GM23338 (cell line): ENCODE measurements at regions not wholly inside any gene's neighbourhood (a gene's known extent, or its start where the extent isn't known, plus 50 kb on each side); places are given as distances from the start of the nearest gene placed in this dataset.

Source experiments
- ATAC-seq: fragments of 200-7000 bp; cut with Tn5 transposase; 3 replicates; pipeline ENCODE4 v1.9.1; 2020
- DNase-seq: peaks from one replicate; pipeline ENCODE4 v3.0.0-alpha.2; 2015; ENCODE audit warnings: low spot score
- H2AFZ ChIP-seq: fragments of 200-600 bp; sonication (generic); 2 replicates; pipeline ENCODE4 v1.8.0; 2016; ENCODE audit warnings: antibody characterized with exemption, mild to moderate bottlenecking, moderate library complexity
- H3F3A ChIP-seq: fragments of 200-600 bp; sonication (generic); replicated peaks from 2 replicates; pipeline ENCODE4 v1.8.0; 2017; ENCODE audit warnings: antibody characterized with exemption, mixed run types, low read depth
- H3K27ac ChIP-seq: fragments of 200-600 bp; sonication (generic); 2 replicates; pipeline ENCODE4 v1.6.1; 2016; ENCODE audit warnings: low read depth
- H3K27me3 ChIP-seq: fragments of 200-600 bp; sonication (generic); 2 replicates; pipeline ENCODE4 v1.8.0; 2016; ENCODE audit warnings: mild to moderate bottlenecking, mixed run types, moderate library complexity; ENCODE audit not compliant: insufficient read depth
- H3K36me3 ChIP-seq: fragments of 200-600 bp; sonication (generic); 2 replicates; pipeline ENCODE4 v1.8.0; 2016; ENCODE audit warnings: mild to moderate bottlenecking; ENCODE audit not compliant: insufficient read depth
- H3K4me1 ChIP-seq: fragments of 200-600 bp; sonication (generic); 2 replicates; pipeline ENCODE4 v1.8.0; 2016; ENCODE audit warnings: mild to moderate bottlenecking, moderate library complexity; ENCODE audit not compliant: insufficient read depth
- H3K4me2 ChIP-seq: fragments of 200-600 bp; sonication (generic); 2 replicates; pipeline ENCODE4 v1.7.1; 2017; ENCODE audit warnings: mixed run types
- H3K4me3 ChIP-seq: fragments of 200-600 bp; sonication (generic); 2 replicates; pipeline ENCODE4 v1.6.1; 2016; ENCODE audit warnings: mixed run types
- H3K79me2 ChIP-seq: fragments of 200-600 bp; sonication (generic); replicated peaks from 2 replicates; pipeline ENCODE4 v1.8.0; 2017; ENCODE audit warnings: mild to moderate bottlenecking; ENCODE audit not compliant: insufficient read depth
- H3K9me2 ChIP-seq: fragments of 200-600 bp; sonication (generic); 2 replicates; pipeline ENCODE4 v1.8.0; 2017; ENCODE audit not compliant: insufficient read depth
- H4K20me1 ChIP-seq: fragments of 200-600 bp; sonication (generic); replicated peaks from 2 replicates; pipeline ENCODE4 v1.8.0; 2017; ENCODE audit warnings: mild to moderate bottlenecking; ENCODE audit not compliant: insufficient read depth
- H3K27ac Mint-ChIP-seq: 2 replicates; pipeline ENCODE4 v1.8.0; 2020; ENCODE audit warnings: inconsistent platforms, mild to moderate bottlenecking, moderate library complexity, mixed read lengths
- H3K27me3 Mint-ChIP-seq: 3 replicates; pipeline ENCODE4 v1.8.0; 2022; ENCODE audit warnings: low read depth, mild to moderate bottlenecking, moderate library complexity, mixed read lengths, inconsistent platforms; ENCODE audit not compliant: insufficient read depth, poor library complexity
- H3K36me3 Mint-ChIP-seq: 3 replicates; pipeline ENCODE4 v1.8.0; 2021; ENCODE audit warnings: low read depth, mild to moderate bottlenecking, inconsistent platforms, moderate library complexity, mixed read lengths
- H3K4me1 Mint-ChIP-seq: 3 replicates; pipeline ENCODE4 v1.8.0; 2020; ENCODE audit warnings: mild to moderate bottlenecking, inconsistent platforms, mixed read lengths
- H3K4me3 Mint-ChIP-seq: 3 replicates; pipeline ENCODE4 v1.8.0; 2021; ENCODE audit warnings: moderate library complexity, mild to moderate bottlenecking, inconsistent platforms, mixed read lengths
- H3K9me3 Mint-ChIP-seq: 3 replicates; pipeline ENCODE4 v1.8.0; 2020; ENCODE audit warnings: moderate library complexity, mild to moderate bottlenecking, inconsistent platforms, mixed read lengths
- CREB1 ChIP-seq: fragments of 250-450 bp; sonication (Bioruptor Pico); IDR thresholded peaks from 2 replicates; pipeline ENCODE4 v1.5.0; 2020; ENCODE audit warnings: low read depth, mild to moderate bottlenecking, moderate library complexity
- EZH2phosphoT487 ChIP-seq: fragments of 200-600 bp; sonication (generic); IDR thresholded peaks from one replicate; pipeline ENCODE4 v1.8.1; 2018; ENCODE audit warnings: antibody characterized with exemption; ENCODE audit not compliant: unreplicated experiment
- JUNB ChIP-seq: IDR thresholded peaks from one replicate; pipeline ENCODE4 v1.6.1; 2016; ENCODE audit warnings: antibody characterized with exemption; ENCODE audit not compliant: unreplicated experiment
- POLR2AphosphoS5 ChIP-seq: IDR thresholded peaks from 2 replicates; pipeline ENCODE4 v1.6.1; 2016; ENCODE audit warnings: antibody characterized with exemption, low read depth
- STAT1 ChIP-seq: IDR thresholded peaks from one replicate; pipeline ENCODE4 v1.6.1; 2016; ENCODE audit warnings: antibody characterized with exemption; ENCODE audit not compliant: unreplicated experiment
- ZNF114 ChIP-seq: fragments of 250-450 bp; sonication (Bioruptor Pico); IDR thresholded peaks from 2 replicates; pipeline ENCODE4 v1.5.0; 2020; ENCODE audit warnings: mild to moderate bottlenecking, moderate library complexity
- ZNF331 ChIP-seq: fragments of 250-450 bp; sonication (Bioruptor Pico); IDR thresholded peaks from 2 replicates; pipeline ENCODE4 v1.5.0; 2020; ENCODE audit warnings: low read depth, mild to moderate bottlenecking, moderate library complexity
- TF ChIP-seq, protein P1 (sequence below): fragments of 250-450 bp; sonication (Bioruptor Pico); IDR thresholded peaks from 2 replicates; pipeline ENCODE4 v1.5.0; 2020; ENCODE audit warnings: mild to moderate bottlenecking, moderate library complexity
- TF ChIP-seq, protein P2 (sequence below): IDR thresholded peaks from 2 replicates; pipeline ENCODE4 v1.6.1; 2016; ENCODE audit warnings: antibody characterized with exemption
- TF ChIP-seq, protein P3 (sequence below), 2 experiments: fragments of 200-600 bp in 1 of 2; sonication (generic) in 1 of 2; conservative IDR thresholded peaks; 2 replicates each; pipeline versions ENCODE4 v1.5.1 to v1.6.1; 2016 to 2017; ENCODE audit warnings: antibody characterized with exemption in 2 of 2, low read depth in 2 of 2, mild to moderate bottlenecking in 2 of 2, moderate library complexity in 1 of 2

DNA sequence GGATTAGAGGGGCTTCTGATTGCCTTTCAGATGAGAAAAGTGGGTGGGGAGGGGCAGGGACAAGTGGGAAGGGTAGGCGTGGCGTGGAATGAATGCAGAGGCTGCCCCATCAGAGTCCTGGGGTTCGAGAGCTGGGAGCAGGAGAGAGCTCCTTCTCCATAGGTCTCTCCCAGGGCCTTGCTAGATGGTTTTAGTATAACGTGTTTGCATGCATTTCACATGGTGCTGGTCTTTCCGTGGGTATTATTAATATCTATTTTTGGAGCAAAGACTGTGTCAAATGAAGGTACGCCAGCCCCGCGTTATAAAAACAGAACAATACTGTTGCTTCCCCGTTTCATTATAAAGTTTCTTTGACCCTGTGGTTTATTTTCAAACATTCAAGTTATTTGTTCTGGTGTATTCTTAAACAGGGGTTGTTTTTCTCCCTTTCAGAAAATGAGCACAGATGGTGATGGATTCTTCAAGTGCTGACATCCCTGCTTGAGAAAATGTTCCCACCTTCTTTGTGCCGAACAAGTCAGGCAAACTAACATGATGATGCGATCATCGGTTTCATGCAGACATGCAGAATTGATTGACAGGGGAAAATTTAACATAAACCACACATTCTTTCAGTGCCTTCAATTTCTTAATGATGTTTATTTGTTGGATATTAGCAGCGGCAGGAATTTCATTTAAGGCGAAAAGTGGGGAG lies 62.1 kb upstream of the ZNF536 start (continued):
- TF ChIP-seq POLR2AphosphoS5: no peak

DNA sequence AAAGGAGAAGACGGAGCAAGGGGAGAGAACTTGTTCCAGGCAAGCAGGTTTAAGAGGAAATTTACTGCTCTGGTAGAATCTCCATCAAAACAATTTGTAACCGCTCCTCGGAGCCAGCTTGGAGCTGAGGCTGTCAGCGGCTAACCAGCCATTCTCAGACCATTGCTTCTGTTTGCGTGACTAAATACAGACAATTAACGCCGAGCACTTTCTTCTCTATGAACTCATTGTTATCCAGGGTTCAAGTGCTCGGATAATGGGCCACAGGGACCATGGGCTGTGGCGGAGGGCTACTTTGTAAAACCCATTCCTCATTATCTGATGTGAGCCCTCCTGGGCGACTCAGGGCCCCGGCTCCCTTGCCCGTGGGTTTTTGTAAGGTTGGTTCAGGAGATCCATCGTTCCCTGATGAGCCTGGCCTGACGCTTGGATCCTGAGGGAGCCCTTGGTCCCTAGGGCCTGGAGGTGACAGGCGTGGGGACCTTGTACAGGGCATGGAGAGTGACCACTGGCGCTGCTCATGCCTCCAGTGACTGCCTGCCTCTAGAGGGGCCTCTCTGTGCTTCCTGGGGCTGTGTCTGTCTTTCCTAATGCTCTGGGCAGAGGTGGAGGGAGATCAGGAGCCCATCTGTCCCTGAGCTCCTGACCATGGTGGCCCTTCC lies 61.5 kb upstream of the ZNF536 start:
- Histone ChIP-seq H3K27ac (no peak overlapping the region), H3K4me3 (no peak overlapping the region), H3F3A (no peaks in the 10 kb centered on the region), H2AFZ (no peak overlapping the region), H3K4me1 (no peaks in the 10 kb centered on the region), H3K36me3 (no peaks in the 10 kb centered on the region), H3K4me2 (no peak overlapping the region), H3K79me2 (no peaks in the 10 kb centered on the region), H3K9me2 (peaks cover 9% of the 10 kb centered on the region; the same call in 1 of the 2 replicates), H3K27me3 (no peaks in the 10 kb centered on the region), H4K20me1 (no peaks in the 10 kb centered on the region; the same call in 1 of the 2 replicates)
- Mint-ChIP-seq H3K27me3 (peaks cover 1% of the 10 kb centered on the region), H3K27ac (no peak overlapping the region), H3K4me1 (no peaks in the 10 kb centered on the region), H3K36me3 (no peaks in the 10 kb centered on the region), H3K4me3 (no peak overlapping the region), H3K9me3 (peaks cover 4% of the 10 kb centered on the region; the same call in 1 of the 3 replicates)
- no peak for TF ChIP-seq ZNF114
- TF ChIP-seq STAT1: no peak
- no peak for TF ChIP-seq EZH2phosphoT487
- DNase-seq (no peak), ATAC-seq (no peak)

DNA sequence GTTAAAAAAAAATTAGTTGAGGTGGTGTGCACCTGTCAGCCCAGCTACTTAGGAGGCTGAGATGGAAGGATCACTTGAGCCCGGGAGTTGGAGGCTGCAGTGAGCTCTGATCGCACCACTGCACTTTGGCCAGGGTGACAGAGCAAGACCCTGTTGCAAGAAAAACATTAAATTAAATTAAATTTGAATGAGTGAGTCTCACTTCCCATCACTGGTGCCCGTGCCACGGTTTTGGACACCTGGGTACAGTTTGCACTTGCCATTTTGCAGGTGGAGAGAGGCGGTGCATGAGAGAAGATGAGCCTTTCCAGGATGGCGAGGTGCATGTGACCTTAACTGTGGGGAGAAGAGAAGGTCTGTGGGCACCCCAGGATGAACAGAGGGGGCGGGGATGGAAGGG lies 60.3 kb upstream of the ZNF536 start:
- DNase-seq (no peak), ATAC-seq (no peak)
- Histone ChIP-seq H3K27ac (no peak overlapping the region), H4K20me1 (no peaks in the 10 kb centered on the region; the same call in 1 of the 2 replicates), H3K79me2 (no peaks in the 10 kb centered on the region), H3K4me2 (no peak overlapping the region), H3F3A (no peaks in the 10 kb centered on the region), H3K36me3 (no peaks in the 10 kb centered on the region), H3K4me1 (no peaks in the 10 kb centered on the region), H3K9me2 (peaks cover 9% of the 10 kb centered on the region; the same call in 1 of the 2 replicates), H3K4me3 (no peak overlapping the region), H3K27me3 (no peaks in the 10 kb centered on the region), H2AFZ (no peak overlapping the region)
- Mint-ChIP-seq H3K9me3 (peaks cover 4% of the 10 kb centered on the region; the same call in 1 of the 3 replicates), H3K27ac (no peak overlapping the region), H3K4me3 (no peak overlapping the region), H3K27me3 (peaks cover 3% of the 10 kb centered on the region), H3K36me3 (no peaks in the 10 kb centered on the region), H3K4me1 (no peaks in the 10 kb centered on the region)
- TF ChIP-seq, protein P1, sequence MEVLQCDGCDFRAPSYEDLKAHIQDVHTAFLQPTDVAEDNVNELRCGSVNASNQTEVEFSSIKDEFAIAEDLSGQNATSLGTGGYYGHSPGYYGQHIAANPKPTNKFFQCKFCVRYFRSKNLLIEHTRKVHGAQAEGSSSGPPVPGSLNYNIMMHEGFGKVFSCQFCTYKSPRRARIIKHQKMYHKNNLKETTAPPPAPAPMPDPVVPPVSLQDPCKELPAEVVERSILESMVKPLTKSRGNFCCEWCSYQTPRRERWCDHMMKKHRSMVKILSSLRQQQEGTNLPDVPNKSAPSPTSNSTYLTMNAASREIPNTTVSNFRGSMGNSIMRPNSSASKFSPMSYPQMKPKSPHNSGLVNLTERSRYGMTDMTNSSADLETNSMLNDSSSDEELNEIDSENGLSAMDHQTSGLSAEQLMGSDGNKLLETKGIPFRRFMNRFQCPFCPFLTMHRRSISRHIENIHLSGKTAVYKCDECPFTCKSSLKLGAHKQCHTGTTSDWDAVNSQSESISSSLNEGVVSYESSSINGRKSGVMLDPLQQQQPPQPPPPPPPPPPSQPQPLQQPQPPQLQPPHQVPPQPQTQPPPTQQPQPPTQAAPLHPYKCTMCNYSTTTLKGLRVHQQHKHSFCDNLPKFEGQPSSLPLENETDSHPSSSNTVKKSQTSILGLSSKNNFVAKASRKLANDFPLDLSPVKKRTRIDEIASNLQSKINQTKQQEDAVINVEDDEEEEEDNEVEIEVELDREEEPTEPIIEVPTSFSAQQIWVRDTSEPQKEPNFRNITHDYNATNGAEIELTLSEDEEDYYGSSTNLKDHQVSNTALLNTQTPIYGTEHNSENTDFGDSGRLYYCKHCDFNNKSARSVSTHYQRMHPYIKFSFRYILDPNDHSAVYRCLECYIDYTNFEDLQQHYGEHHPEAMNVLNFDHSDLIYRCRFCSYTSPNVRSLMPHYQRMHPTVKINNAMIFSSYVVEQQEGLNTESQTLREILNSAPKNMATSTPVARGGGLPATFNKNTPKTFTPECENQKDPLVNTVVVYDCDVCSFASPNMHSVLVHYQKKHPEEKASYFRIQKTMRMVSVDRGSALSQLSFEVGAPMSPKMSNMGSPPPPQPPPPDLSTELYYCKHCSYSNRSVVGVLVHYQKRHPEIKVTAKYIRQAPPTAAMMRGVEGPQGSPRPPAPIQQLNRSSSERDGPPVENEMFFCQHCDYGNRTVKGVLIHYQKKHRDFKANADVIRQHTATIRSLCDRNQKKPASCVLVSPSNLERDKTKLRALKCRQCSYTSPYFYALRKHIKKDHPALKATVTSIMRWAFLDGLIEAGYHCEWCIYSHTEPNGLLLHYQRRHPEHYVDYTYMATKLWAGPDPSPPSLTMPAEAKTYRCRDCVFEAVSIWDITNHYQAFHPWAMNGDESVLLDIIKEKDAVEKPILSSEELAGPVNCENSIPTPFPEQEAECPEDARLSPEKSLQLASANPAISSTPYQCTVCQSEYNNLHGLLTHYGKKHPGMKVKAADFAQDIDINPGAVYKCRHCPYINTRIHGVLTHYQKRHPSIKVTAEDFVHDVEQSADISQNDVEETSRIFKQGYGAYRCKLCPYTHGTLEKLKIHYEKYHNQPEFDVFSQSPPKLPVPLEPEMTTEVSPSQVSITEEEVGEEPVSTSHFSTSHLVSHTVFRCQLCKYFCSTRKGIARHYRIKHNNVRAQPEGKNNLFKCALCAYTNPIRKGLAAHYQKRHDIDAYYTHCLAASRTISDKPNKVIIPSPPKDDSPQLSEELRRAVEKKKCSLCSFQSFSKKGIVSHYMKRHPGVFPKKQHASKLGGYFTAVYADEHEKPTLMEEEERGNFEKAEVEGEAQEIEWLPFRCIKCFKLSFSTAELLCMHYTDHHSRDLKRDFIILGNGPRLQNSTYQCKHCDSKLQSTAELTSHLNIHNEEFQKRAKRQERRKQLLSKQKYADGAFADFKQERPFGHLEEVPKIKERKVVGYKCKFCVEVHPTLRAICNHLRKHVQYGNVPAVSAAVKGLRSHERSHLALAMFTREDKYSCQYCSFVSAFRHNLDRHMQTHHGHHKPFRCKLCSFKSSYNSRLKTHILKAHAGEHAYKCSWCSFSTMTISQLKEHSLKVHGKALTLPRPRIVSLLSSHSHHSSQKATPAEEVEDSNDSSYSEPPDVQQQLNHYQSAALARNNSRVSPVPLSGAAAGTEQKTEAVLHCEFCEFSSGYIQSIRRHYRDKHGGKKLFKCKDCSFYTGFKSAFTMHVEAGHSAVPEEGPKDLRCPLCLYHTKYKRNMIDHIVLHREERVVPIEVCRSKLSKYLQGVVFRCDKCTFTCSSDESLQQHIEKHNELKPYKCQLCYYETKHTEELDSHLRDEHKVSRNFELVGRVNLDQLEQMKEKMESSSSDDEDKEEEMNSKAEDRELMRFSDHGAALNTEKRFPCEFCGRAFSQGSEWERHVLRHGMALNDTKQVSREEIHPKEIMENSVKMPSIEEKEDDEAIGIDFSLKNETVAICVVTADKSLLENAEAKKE (CRISPR knock-in tag): no peak
- TF ChIP-seq ZNF331 (CRISPR knock-in tag) (no peak), ZNF114 (no peak), POLR2AphosphoS5 (no peak), EZH2phosphoT487 (no peak), CREB1 (CRISPR knock-in tag) (no peak), JUNB (no peak)
- TF ChIP-seq, protein P2, sequence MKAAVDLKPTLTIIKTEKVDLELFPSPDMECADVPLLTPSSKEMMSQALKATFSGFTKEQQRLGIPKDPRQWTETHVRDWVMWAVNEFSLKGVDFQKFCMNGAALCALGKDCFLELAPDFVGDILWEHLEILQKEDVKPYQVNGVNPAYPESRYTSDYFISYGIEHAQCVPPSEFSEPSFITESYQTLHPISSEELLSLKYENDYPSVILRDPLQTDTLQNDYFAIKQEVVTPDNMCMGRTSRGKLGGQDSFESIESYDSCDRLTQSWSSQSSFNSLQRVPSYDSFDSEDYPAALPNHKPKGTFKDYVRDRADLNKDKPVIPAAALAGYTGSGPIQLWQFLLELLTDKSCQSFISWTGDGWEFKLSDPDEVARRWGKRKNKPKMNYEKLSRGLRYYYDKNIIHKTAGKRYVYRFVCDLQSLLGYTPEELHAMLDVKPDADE: no peak
- TF ChIP-seq, protein P3, sequence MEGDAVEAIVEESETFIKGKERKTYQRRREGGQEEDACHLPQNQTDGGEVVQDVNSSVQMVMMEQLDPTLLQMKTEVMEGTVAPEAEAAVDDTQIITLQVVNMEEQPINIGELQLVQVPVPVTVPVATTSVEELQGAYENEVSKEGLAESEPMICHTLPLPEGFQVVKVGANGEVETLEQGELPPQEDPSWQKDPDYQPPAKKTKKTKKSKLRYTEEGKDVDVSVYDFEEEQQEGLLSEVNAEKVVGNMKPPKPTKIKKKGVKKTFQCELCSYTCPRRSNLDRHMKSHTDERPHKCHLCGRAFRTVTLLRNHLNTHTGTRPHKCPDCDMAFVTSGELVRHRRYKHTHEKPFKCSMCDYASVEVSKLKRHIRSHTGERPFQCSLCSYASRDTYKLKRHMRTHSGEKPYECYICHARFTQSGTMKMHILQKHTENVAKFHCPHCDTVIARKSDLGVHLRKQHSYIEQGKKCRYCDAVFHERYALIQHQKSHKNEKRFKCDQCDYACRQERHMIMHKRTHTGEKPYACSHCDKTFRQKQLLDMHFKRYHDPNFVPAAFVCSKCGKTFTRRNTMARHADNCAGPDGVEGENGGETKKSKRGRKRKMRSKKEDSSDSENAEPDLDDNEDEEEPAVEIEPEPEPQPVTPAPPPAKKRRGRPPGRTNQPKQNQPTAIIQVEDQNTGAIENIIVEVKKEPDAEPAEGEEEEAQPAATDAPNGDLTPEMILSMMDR (conservative IDR thresholded peaks at IDR 0.05; ENCODE audit: low read depth in 2 of 2): no peak
